ENCODE measurements at regions not wholly inside any gene's neighbourhood (a gene's known extent, or its start where the extent isn't known, plus 50 kb on each side); places are given as distances from the start of the nearest gene placed in this dataset.

- TF ChIP-seq CTCF (conservative IDR thresholded peaks at IDR 0.05; ENCODE audit: low read length) (no peak), EZH2phosphoT487 (IDR thresholded peaks at IDR 0.05; ENCODE audit: borderline replicate concordance, low read depth, low read length) (no peak)
Measured at GRCh38 chr1:109814993-109815786, 51.5 kb upstream of the EPS8L3 start.

All from OCI-LY7 (cell line).